Suppressor macrophage treated with lipopolysaccharide for 1 hour (primary cell): ENCODE measurements at regions not wholly inside any gene's neighbourhood (a gene's known extent, or its start where the extent isn't known, plus 50 kb on each side); places are given as distances from the start of the nearest gene placed in this dataset.
A peak's percentile ranks its signal among the peaks of the same experiment; 100 is the strongest.
"Not testable (repeated sequence)": the region's sequence is repeated elsewhere in the genome, so short reads cannot be mapped to it uniquely, and the experiment has no call there.

ENCODE experiments used
- DNase-seq, 3 donors: peaks; one replicate each; pipeline ENCODE4 v3.0.0-alpha.2; 2020 to 2022

DNA sequence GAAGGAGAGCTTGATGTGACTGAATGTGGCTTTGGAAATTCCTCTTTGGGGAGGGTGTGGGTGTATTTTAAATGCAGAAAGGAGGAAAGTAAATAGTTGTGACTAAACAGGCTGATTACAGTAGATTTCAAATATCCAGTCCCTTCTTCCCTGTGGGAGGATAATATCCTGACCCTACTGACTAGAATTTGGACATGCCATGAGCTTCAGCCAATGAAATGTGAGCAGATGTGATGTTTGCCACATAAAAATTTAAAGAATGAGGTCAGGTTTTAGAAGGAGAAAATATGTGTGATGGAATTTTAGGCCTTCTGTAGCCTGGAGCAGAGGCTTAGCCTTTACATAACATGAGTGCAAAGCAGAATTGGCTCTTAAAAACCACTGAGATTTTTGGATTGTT is 1218.9 kb downstream of the ROBO2 start:
- no peak for DNase-seq

- peak in 2 of 3 donors; percentile 4 to 44 for DNase-seq
Observed at GRCh38 chr3:78260388-78260787, 1220.5 kb downstream of the ROBO2 start.

DNA sequence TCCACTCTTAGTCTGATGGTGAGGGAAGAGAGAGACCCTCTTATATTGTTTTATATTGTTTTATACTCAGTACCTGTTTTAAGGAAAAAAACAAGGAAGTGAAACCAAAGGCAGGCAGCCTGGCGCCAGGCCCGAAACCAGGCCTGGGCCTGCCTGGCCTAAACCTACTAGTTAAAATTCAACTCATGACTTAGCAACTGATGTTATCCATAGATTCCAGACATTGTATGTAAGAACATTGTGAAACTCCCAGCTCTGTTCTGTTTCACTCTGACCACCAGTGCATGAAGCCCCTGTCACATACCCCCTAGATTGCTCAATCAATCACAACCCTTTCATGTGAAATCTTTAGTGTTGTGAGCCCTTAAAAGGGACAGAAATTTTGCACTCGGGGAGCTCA is 1226.7 kb downstream of the ROBO2 start:
- not testable (repeated sequence) for DNase-seq

GRCh38 chr3:78267235-78267634 is 1227.3 kb downstream of the ROBO2 start:
- no peak for DNase-seq

GRCh38 chr3:78268087-78268486 is 1228.2 kb downstream of the ROBO2 start:
- DNase-seq: no peak

- DNase-seq: no peak
Observed at GRCh38 chr3:78268716-78269668, 1229.1 kb downstream of the ROBO2 start.

- no peak for DNase-seq
Observed at GRCh38 chr3:78273326-78273725, 1233.4 kb downstream of the ROBO2 start.

GRCh38 chr3:78274475-78275065 is 1234.7 kb downstream of the ROBO2 start:
- no peak for DNase-seq

GRCh38 chr3:78275420-78275852 is 1235.5 kb downstream of the ROBO2 start:
- no peak for DNase-seq

- no peak for DNase-seq
Observed at GRCh38 chr3:78277220-78277619, 1237.3 kb downstream of the ROBO2 start.

DNA sequence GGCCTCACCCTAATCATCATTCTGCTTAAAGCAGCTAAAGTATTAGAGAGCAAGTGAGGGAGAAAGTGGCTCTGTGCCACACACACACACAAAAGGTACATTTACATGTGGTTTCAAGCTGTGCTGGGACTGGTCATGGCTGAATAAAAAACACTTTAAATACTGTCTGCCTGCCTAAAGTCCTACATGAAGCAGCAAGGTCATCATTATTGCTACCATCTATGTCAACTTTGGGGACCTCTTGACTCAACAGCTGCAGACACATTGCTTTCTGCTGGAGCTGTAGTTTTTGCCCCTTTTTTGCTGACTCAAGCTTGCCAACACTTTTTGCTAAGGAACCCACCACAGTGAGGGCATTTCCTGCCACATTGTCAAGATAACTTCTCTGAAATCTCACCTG is 1237.9 kb downstream of the ROBO2 start:
- DNase-seq: no peak

GRCh38 chr3:78279091-78279490 is 1239.2 kb downstream of the ROBO2 start:
- no peak for DNase-seq

- no peak for DNase-seq
Observed at GRCh38 chr3:78281381-78281780, 1241.5 kb downstream of the ROBO2 start.

DNA sequence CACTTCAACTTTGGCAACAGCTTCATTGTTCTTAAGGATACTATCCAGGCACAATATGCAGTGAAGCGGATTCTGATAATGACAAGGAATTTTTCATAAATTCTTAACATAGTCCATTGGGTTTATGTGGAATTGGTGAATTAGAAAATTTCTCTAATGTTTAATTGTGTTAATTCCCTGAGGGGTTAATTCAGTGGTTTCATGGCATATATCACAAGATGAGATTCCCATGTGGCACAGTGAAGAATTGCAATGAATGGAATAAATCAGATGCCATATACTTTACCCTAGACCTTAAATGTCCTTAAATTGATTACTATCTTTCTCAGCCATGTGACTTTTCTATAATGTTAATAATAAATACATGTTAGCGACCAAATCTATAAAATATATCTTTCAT is 1244.1 kb downstream of the ROBO2 start:
- DNase-seq: no peak

- no peak for DNase-seq
Observed at GRCh38 chr3:78285032-78285728, 1245.3 kb downstream of the ROBO2 start.

DNA sequence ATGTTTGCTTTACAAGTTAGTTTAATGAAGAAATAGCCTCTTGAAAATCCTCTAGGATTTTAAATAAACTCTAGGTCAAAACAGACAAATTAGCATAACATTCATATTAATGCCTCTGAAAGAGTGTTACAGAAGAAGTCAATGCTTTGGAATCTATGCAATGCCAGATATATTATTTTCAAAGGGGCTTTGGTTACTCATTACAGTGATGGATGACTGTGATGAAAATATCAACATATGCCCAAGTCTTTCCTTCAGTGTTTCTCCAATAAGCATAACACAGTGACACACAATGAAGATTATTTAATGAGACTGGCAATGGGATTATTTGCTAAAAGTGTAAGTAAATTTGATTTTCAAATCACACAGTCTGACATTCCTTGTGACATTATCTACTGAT is 1247.2 kb downstream of the ROBO2 start:
- no peak for DNase-seq

DNA sequence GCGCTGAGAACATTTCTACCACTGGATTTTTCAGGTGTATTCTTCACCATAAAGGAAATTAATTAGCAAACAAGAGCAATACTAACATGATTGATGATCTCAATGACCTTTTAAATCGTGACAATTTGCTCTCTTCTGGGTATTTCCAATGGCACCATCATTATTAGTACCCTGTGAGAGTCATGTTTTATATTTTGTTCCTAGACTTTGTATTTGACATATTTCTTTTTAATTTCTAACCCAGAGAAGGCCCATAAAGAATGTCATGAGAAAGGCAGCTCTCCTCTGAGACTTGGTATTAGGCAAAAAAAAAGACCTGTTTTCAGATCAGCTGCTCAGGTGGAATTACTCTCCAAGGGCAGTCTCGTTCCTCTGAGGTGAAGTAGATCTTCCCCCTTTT is 1253.4 kb downstream of the ROBO2 start:
- no peak for DNase-seq

- no peak for DNase-seq
Observed at GRCh38 chr3:78304115-78304514, 1264.2 kb downstream of the ROBO2 start.

DNA sequence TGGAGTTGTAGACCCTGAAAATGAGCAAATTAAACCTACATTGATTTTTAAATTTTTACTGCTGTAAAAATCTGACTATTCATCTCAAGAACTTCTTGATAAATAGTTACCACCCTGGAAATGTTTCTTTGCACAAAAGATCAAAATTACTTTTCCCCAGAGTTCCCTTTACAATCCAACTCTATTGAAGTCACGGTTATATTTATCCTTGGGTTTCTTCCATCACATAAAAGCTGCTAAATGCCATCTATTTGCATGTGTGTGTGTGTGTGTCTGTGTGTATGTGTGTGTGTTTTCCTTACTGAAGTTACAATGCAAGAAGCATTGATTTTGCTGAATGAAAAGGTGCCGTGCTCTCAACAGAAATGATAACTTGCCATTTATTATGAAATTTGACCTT is 1273.0 kb downstream of the ROBO2 start:
- DNase-seq: no peak

DNA sequence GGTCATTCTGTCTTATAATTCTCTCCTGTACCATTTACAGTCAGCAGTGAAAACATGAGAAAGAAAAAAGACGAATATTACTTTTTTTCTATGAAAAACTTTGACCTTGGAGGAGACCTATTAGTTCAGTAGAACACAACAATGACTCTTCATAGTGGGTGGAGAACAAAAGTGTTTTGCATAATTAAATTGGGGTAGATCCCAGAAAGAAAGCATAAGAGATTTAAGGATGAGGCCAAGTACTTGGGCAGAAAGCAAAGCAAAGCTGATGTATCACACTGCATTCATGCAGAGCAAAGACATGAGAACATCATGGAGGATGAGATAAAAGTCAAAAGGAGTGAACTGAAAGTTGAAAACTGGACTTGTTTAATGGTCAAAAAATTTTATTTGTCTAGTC is 1273.4 kb downstream of the ROBO2 start:
- no peak for DNase-seq

GRCh38 chr3:78314327-78314726 is 1274.4 kb downstream of the ROBO2 start:
- DNase-seq: no peak

DNA sequence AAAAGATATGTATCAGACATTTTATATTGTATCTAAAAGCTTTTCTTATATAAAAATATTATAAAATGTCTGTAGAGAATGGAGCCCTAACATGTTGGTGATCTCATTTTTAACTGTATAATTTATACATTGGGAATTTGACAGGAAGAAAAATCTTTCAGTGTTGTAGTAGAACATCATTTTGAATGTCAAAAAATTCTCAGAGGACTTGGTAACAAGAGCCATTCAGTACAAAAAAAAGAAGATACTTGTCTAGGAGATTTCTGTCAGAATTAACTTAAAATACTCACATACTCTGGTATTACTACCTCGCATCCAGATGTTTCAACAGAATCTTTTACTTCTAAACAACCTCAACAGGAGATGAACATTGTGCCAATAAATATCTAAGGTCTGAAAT is 1277.9 kb downstream of the ROBO2 start:
- DNase-seq: no peak

DNA sequence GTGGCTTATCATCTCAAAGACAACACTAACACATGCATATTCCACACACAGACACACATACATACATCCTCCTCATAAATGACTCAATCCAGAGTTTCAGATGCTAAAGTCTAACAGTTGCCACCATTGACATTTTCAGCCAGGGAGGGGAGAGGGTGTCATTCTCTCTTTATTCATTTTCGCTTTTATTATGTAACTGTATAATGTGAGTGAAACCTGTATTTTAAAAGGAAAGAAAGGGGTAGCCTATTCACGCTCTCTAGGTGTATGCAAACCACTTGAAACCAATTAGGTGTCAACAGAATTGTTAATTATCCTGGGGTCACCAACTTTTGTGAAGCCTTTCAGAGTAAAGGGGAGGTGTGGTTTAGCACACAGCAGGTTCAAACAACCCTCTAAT is 1282.9 kb downstream of the ROBO2 start:
- no peak for DNase-seq

- no peak for DNase-seq
Observed at GRCh38 chr3:78337801-78338211, 1297.9 kb downstream of the ROBO2 start.
